ENCODE measurements at regions not wholly inside any gene's neighbourhood (a gene's known extent, or its start where the extent isn't known, plus 50 kb on each side); places are given as distances from the start of the nearest gene placed in this dataset.

- Histone ChIP-seq H3K9ac (ENCODE audit: insufficient read depth, low read depth, low read length) (no peak overlapping the region), H3K36me3 (replicated peaks in 1 of 2; ENCODE audit: control insufficient read depth in 1 of 2, insufficient read depth in 2 of 2, low read length in 2 of 2) (no peaks in the 10 kb centered on the region), H4K20me1 (ENCODE audit: insufficient read depth, low read length) (no peaks in the 10 kb centered on the region), H2AFZ (ENCODE audit: low read length) (no peak overlapping the region), H3K4me1 (ENCODE audit: insufficient read depth, low read length) (no peaks in the 10 kb centered on the region), H3K4me2 (ENCODE audit: low read depth, low read length) (no peak overlapping the region), H3K9me3 (ENCODE audit: low read length) (no peaks in the 10 kb centered on the region), H3K27me3 (ENCODE audit: control insufficient read depth in 1 of 2, insufficient read depth in 2 of 2, low read length in 2 of 2) (no peaks in the 10 kb centered on the region), H3K27ac (ENCODE audit: extremely low read length, insufficient read depth, low read length) (no peak overlapping the region), H3K4me3 (replicated peaks in 1 of 3; ENCODE audit: insufficient read depth in 1 of 3, low read depth in 2 of 3, low read length in 3 of 3) (no peak overlapping the region), H3K79me2 (ENCODE audit: insufficient read depth, low read length) (no peaks in the 10 kb centered on the region)
- FAIRE-seq, result no peak
- no peak for ATAC-seq
- TF ChIP-seq ARID4A (CRISPR knock-in tag; IDR thresholded peaks at IDR 0.05; ENCODE audit: borderline replicate concordance) (no peak), CTCF (CRISPR knock-in tag; IDR thresholded peaks at IDR 0.05) (no peak), ZNF503 (CRISPR knock-in tag; IDR thresholded peaks at IDR 0.05) (no peak), PRDM4 (CRISPR knock-in tag; IDR thresholded peaks at IDR 0.05; ENCODE audit: borderline replicate concordance) (no peak), TEAD3 (CRISPR knock-in tag; optimal IDR thresholded peaks at IDR 0.05; ENCODE audit: borderline replicate concordance) (no peak), MZF1 (CRISPR knock-in tag; IDR thresholded peaks at IDR 0.05; ENCODE audit: borderline replicate concordance) (no peak)
- POLR2A ChIA-PET, result no interaction called here
- in situ Hi-C loops (cut with HindIII; ENCODE audit: extremely low pct_ligation_motif_present, low pct_unique_long_range_greater_than_20kb) (no loop called here), intact Hi-C loops (cut with micrococcal nuclease; ENCODE audit: unreplicated experiment) (no loop called here)
- no TSS peak for BruUV-seq (replicated peaks)
- CTCF ChIA-PET (ENCODE audit: low intra/inter-chr PET ratio, low total read pairs), result no interaction called here
- WGBS (ENCODE audit: low lambda C conversion rate), result 0% methylated on average over 1 of the region's 2 CpGs
- no peak for DNase-seq (ENCODE audit: low spot score)
Observed at GRCh38 chrX:138150709-138151108, 560.8 kb downstream of the FGF13 start.
